KMS-11 (cell line): ENCODE measurements at regions not wholly inside any gene's neighbourhood (a gene's known extent, or its start where the extent isn't known, plus 50 kb on each side); places are given as distances from the start of the nearest gene placed in this dataset.

ENCODE experiments used
- H2AFZ ChIP-seq: fragments of 200-600 bp; sonication (generic); 2 replicates; pipeline ENCODE4 v1.6.1; 2016; ENCODE audit warnings: antibody characterized with exemption, mixed run types, low read depth
- H3K27ac ChIP-seq: fragments of 200-600 bp; sonication (generic); 2 replicates; pipeline ENCODE4 v1.6.1; 2016; ENCODE audit warnings: mild to moderate bottlenecking, mixed run types
- H3K27me3 ChIP-seq: fragments of 200-600 bp; sonication (generic); 2 replicates; pipeline ENCODE4 v1.6.1; 2017; ENCODE audit warnings: mild to moderate bottlenecking, low read depth, mixed run types, moderate library complexity; ENCODE audit not compliant: insufficient read depth
- H3K36me3 ChIP-seq: fragments of 200-600 bp; sonication (generic); 2 replicates; pipeline ENCODE4 v1.6.1; 2017; ENCODE audit warnings: mild to moderate bottlenecking, mixed run types; ENCODE audit not compliant: insufficient read depth
- H3K4me1 ChIP-seq: fragments of 200-600 bp; sonication (generic); 2 replicates; pipeline ENCODE4 v1.6.1; 2016; ENCODE audit warnings: mild to moderate bottlenecking, low read depth, mixed run types; ENCODE audit not compliant: poor library complexity, severe bottlenecking
- H3K4me2 ChIP-seq: fragments of 200-600 bp; sonication (generic); 2 replicates; pipeline ENCODE4 v1.7.0; 2016; ENCODE audit warnings: mild to moderate bottlenecking, mixed run types
- H3K4me3 ChIP-seq: fragments of 200-600 bp; sonication (generic); IDR thresholded peaks from 2 replicates; pipeline ENCODE4 v1.6.1; 2017; ENCODE audit warnings: low read depth, low read length, mixed read lengths; ENCODE audit not compliant: insufficient read depth
- H3K79me2 ChIP-seq: fragments of 200-600 bp; sonication (generic); 2 replicates; pipeline ENCODE4 v1.6.1; 2016; ENCODE audit warnings: low read depth, mixed run types; ENCODE audit not compliant: insufficient read depth
- H3K9ac ChIP-seq: fragments of 200-600 bp; sonication (generic); 2 replicates; pipeline ENCODE4 v1.6.1; 2016; ENCODE audit warnings: mild to moderate bottlenecking, mixed run types
- H4K20me1 ChIP-seq: fragments of 200-600 bp; sonication (generic); 2 replicates; pipeline ENCODE4 v1.6.1; 2016; ENCODE audit warnings: mild to moderate bottlenecking, mixed run types; ENCODE audit not compliant: insufficient read depth
- CTCF ChIP-seq: fragments of 200-600 bp; sonication (generic); conservative IDR thresholded peaks from 2 replicates; pipeline ENCODE4 v1.6.1; 2017; ENCODE audit warnings: low read depth, mild to moderate bottlenecking, antibody characterized with exemption, low read length, moderate library complexity, mixed read lengths

GRCh38 chr6:12501990-12502389 lies 211.8 kb downstream of the EDN1 start:
- Histone ChIP-seq H3K27ac (no peak overlapping the region), H3K9ac (no peak overlapping the region), H3K4me1 (no peaks in the 10 kb centered on the region), H4K20me1 (no peaks in the 10 kb centered on the region), H3K4me2 (no peak overlapping the region), H2AFZ (no peak overlapping the region), H3K79me2 (no peaks in the 10 kb centered on the region), H3K4me3 (no peak overlapping the region), H3K36me3 (no peaks in the 10 kb centered on the region), H3K27me3 (no peaks in the 10 kb centered on the region)
- no peak for TF ChIP-seq CTCF

GRCh38 chr6:12504325-12504966 lies 212.1 kb upstream of the PHACTR1 start:
- H3K4me3 ChIP-seq = no peak overlapping the region
- H3K36me3 ChIP-seq = no peaks in the 10 kb centered on the region
- TF ChIP-seq CTCF = peak; percentile 62
- H3K4me2 ChIP-seq = no peak overlapping the region
- H4K20me1 ChIP-seq = no peaks in the 10 kb centered on the region
- no peak overlapping the region for H3K27ac ChIP-seq
- H2AFZ ChIP-seq = no peak overlapping the region
- H3K27me3 ChIP-seq = no peaks in the 10 kb centered on the region
- H3K9ac ChIP-seq = no peak overlapping the region
- no peaks in the 10 kb centered on the region for H3K79me2 ChIP-seq
- no peaks in the 10 kb centered on the region for H3K4me1 ChIP-seq

- no peaks in the 10 kb centered on the region for H4K20me1 ChIP-seq
- H3K9ac ChIP-seq = no peak overlapping the region
- H3K27me3 ChIP-seq = no peaks in the 10 kb centered on the region
These were observed 211.1 kb upstream of the PHACTR1 start for GRCh38 chr6:12505486-12505885.

GRCh38 chr6:12506159-12506558 lies 210.4 kb upstream of the PHACTR1 start:
- Histone ChIP-seq H2AFZ (no peak overlapping the region), H4K20me1 (no peaks in the 10 kb centered on the region), H3K27ac (no peak overlapping the region), H3K4me2 (no peak overlapping the region), H3K4me3 (no peak overlapping the region), H3K79me2 (no peaks in the 10 kb centered on the region), H3K27me3 (no peaks in the 10 kb centered on the region), H3K36me3 (no peaks in the 10 kb centered on the region), H3K4me1 (no peaks in the 10 kb centered on the region), H3K9ac (no peak overlapping the region)
- TF ChIP-seq CTCF = no peak

More at GRCh38 chr6:12505486-12505885, 211.1 kb upstream of the PHACTR1 start:
- Histone ChIP-seq H3K4me2 (no peak overlapping the region), H2AFZ (no peak overlapping the region), H3K36me3 (no peaks in the 10 kb centered on the region), H3K27ac (no peak overlapping the region), H3K4me3 (no peak overlapping the region), H3K79me2 (no peaks in the 10 kb centered on the region), H3K4me1 (no peaks in the 10 kb centered on the region)
- TF ChIP-seq CTCF = no peak
